GM18526 (cell line): ENCODE measurements at regions not wholly inside any gene's neighbourhood (a gene's known extent, or its start where the extent isn't known, plus 50 kb on each side); places are given as distances from the start of the nearest gene placed in this dataset.

ENCODE experiments used
- POLR2A ChIP-seq: IDR thresholded peaks from 3 replicates; pipeline ENCODE4 v1.6.1; 2011; ENCODE audit not compliant: insufficient read length; ENCODE audit errors: extremely low read depth

GRCh38 chr11:128324531-128325141 is 262.7 kb downstream of the ETS1 start:
- no peak for TF ChIP-seq POLR2A

GRCh38 chr11:128324051-128324481 is 263.3 kb downstream of the ETS1 start:
- TF ChIP-seq POLR2A: no peak

GRCh38 chr11:128323381-128323780 is 264.0 kb downstream of the ETS1 start:
- no peak for TF ChIP-seq POLR2A

GRCh38 chr11:128318856-128319474 is 268.4 kb downstream of the ETS1 start:
- TF ChIP-seq POLR2A: no peak

GRCh38 chr11:128316541-128317227 is 270.7 kb downstream of the ETS1 start:
- TF ChIP-seq POLR2A: no peak

GRCh38 chr11:128315933-128316332 is 271.4 kb downstream of the ETS1 start:
- no peak for TF ChIP-seq POLR2A

- no peak for TF ChIP-seq POLR2A
These were observed 273.4 kb downstream of the ETS1 start for GRCh38 chr11:128313931-128314330.

GRCh38 chr11:128311742-128312719 is 275.3 kb downstream of the ETS1 start:
- no peak for TF ChIP-seq POLR2A

- no peak for TF ChIP-seq POLR2A
These were observed 276.5 kb downstream of the ETS1 start for GRCh38 chr11:128310676-128311445.

- TF ChIP-seq POLR2A: no peak
These were observed 277.4 kb downstream of the ETS1 start for GRCh38 chr11:128310005-128310404.

GRCh38 chr11:128308794-128309193 is 278.6 kb downstream of the ETS1 start:
- no peak for TF ChIP-seq POLR2A

- no peak for TF ChIP-seq POLR2A
These were observed 281.8 kb downstream of the ETS1 start for GRCh38 chr11:128305588-128305987.

GRCh38 chr11:128304666-128305485 is 282.5 kb downstream of the ETS1 start:
- no peak for TF ChIP-seq POLR2A

- TF ChIP-seq POLR2A: no peak
These were observed 283.2 kb downstream of the ETS1 start for GRCh38 chr11:128304116-128304515.

- no peak for TF ChIP-seq POLR2A
These were observed 284.0 kb downstream of the ETS1 start for GRCh38 chr11:128303383-128303782.
